ENCODE measurements at regions not wholly inside any gene's neighbourhood (a gene's known extent, or its start where the extent isn't known, plus 50 kb on each side); places are given as distances from the start of the nearest gene placed in this dataset.

- Histone ChIP-seq H3K4me3 (no peak overlapping the region), H3K27ac (no peak overlapping the region), H3K9ac (ENCODE audit: insufficient read length) (no peak overlapping the region), H3K36me3 (ENCODE audit: insufficient read depth, low read length) (no peaks in the 10 kb centered on the region), H3K9me3 (ENCODE audit: low read depth, low read length) (no peaks in the 10 kb centered on the region)
- no peak for TF ChIP-seq FOXP2 (optimal IDR thresholded peaks at IDR 0.05; ENCODE audit: control extremely low read depth, extremely low read length, insufficient read depth)
- no peak for TF ChIP-seq EZH2 (IDR thresholded peaks at IDR 0.05)
- TF ChIP-seq POLR2AphosphoS5 (IDR thresholded peaks at IDR 0.05; ENCODE audit: borderline replicate concordance, low read depth, low read length), result no peak
- no peak for DNase-seq (ENCODE audit: low read depth, low spot score)
Measured at GRCh38 chr18:10009321-10010144, 95.7 kb downstream of the VAPA start.

- no peak overlapping the region for H3K4me3 ChIP-seq
- DNase-seq (ENCODE audit: low read depth, low spot score), result no peak
- H3K9me3 ChIP-seq (ENCODE audit: low read depth, low read length), result no peaks in the 10 kb centered on the region
- H3K27ac ChIP-seq, result no peak overlapping the region
- no peaks in the 10 kb centered on the region for H3K36me3 ChIP-seq (ENCODE audit: insufficient read depth, low read length)
- no peak overlapping the region for H3K9ac ChIP-seq (ENCODE audit: insufficient read length)
- TF ChIP-seq FOXP2 (optimal IDR thresholded peaks at IDR 0.05; ENCODE audit: control extremely low read depth, extremely low read length, insufficient read depth) (no peak), POLR2AphosphoS5 (IDR thresholded peaks at IDR 0.05; ENCODE audit: borderline replicate concordance, low read depth, low read length) (no peak), EZH2 (IDR thresholded peaks at IDR 0.05) (no peak)
Measured at GRCh38 chr18:10010611-10011015, 96.8 kb downstream of the VAPA start.

GRCh38 chr18:10011061-10011460 lies 97.2 kb downstream of the VAPA start:
- DNase-seq (ENCODE audit: low read depth, low spot score), result no peak
- no peak for TF ChIP-seq EZH2 (IDR thresholded peaks at IDR 0.05)
- no peak for TF ChIP-seq FOXP2 (optimal IDR thresholded peaks at IDR 0.05; ENCODE audit: control extremely low read depth, extremely low read length, insufficient read depth)
- no peak for TF ChIP-seq POLR2AphosphoS5 (IDR thresholded peaks at IDR 0.05; ENCODE audit: borderline replicate concordance, low read depth, low read length)
- Histone ChIP-seq H3K9ac (ENCODE audit: insufficient read length) (no peak overlapping the region), H3K36me3 (ENCODE audit: insufficient read depth, low read length) (no peaks in the 10 kb centered on the region), H3K9me3 (ENCODE audit: low read depth, low read length) (no peaks in the 10 kb centered on the region), H3K27ac (no peak overlapping the region), H3K4me3 (no peak overlapping the region)

GRCh38 chr18:10011751-10012150 lies 97.9 kb downstream of the VAPA start:
- no peak for TF ChIP-seq POLR2AphosphoS5 (IDR thresholded peaks at IDR 0.05; ENCODE audit: borderline replicate concordance, low read depth, low read length)
- no peak for TF ChIP-seq FOXP2 (optimal IDR thresholded peaks at IDR 0.05; ENCODE audit: control extremely low read depth, extremely low read length, insufficient read depth)
- TF ChIP-seq EZH2 (IDR thresholded peaks at IDR 0.05), result no peak

GRCh38 chr18:10012526-10012925 lies 98.7 kb downstream of the VAPA start:
- no peaks in the 10 kb centered on the region for H3K9me3 ChIP-seq (ENCODE audit: low read depth, low read length)
- no peak overlapping the region for H3K9ac ChIP-seq (ENCODE audit: insufficient read length)
- TF ChIP-seq POLR2AphosphoS5 (IDR thresholded peaks at IDR 0.05; ENCODE audit: borderline replicate concordance, low read depth, low read length) (no peak), EZH2 (IDR thresholded peaks at IDR 0.05) (no peak), FOXP2 (optimal IDR thresholded peaks at IDR 0.05; ENCODE audit: control extremely low read depth, extremely low read length, insufficient read depth) (no peak)
- no peak for DNase-seq (ENCODE audit: low read depth, low spot score)
- H3K36me3 ChIP-seq (ENCODE audit: insufficient read depth, low read length), result no peaks in the 10 kb centered on the region
- no peak overlapping the region for H3K4me3 ChIP-seq
- no peak overlapping the region for H3K27ac ChIP-seq

More at GRCh38 chr18:10011751-10012150, 97.9 kb downstream of the VAPA start:
- no peak for DNase-seq (ENCODE audit: low read depth, low spot score)
- Histone ChIP-seq H3K36me3 (ENCODE audit: insufficient read depth, low read length) (no peaks in the 10 kb centered on the region), H3K4me3 (no peak overlapping the region), H3K9ac (ENCODE audit: insufficient read length) (no peak overlapping the region), H3K9me3 (ENCODE audit: low read depth, low read length) (no peaks in the 10 kb centered on the region), H3K27ac (no peak overlapping the region)

- H3K36me3 ChIP-seq (ENCODE audit: insufficient read depth, low read length), result no peaks in the 10 kb centered on the region
- H3K9ac ChIP-seq (ENCODE audit: insufficient read length), result no peak overlapping the region
- DNase-seq (ENCODE audit: low read depth, low spot score), result no peak
- H3K27ac ChIP-seq, result no peak overlapping the region
- H3K4me3 ChIP-seq, result no peak overlapping the region
- no peak for TF ChIP-seq FOXP2 (optimal IDR thresholded peaks at IDR 0.05; ENCODE audit: control extremely low read depth, extremely low read length, insufficient read depth)
- TF ChIP-seq POLR2AphosphoS5 (IDR thresholded peaks at IDR 0.05; ENCODE audit: borderline replicate concordance, low read depth, low read length), result no peak
- no peaks in the 10 kb centered on the region for H3K9me3 ChIP-seq (ENCODE audit: low read depth, low read length)
Measured at GRCh38 chr18:10013621-10014543, 100.1 kb downstream of the VAPA start.

GRCh38 chr18:10015288-10015701 lies 101.5 kb downstream of the VAPA start:
- no peak overlapping the region for H3K27ac ChIP-seq
- H3K4me3 ChIP-seq, result no peak overlapping the region
- no peak for TF ChIP-seq EZH2 (IDR thresholded peaks at IDR 0.05)
- TF ChIP-seq POLR2AphosphoS5 (IDR thresholded peaks at IDR 0.05; ENCODE audit: borderline replicate concordance, low read depth, low read length), result no peak
- no peak for TF ChIP-seq FOXP2 (optimal IDR thresholded peaks at IDR 0.05; ENCODE audit: control extremely low read depth, extremely low read length, insufficient read depth)
- H3K9ac ChIP-seq (ENCODE audit: insufficient read length), result no peak overlapping the region
- DNase-seq (ENCODE audit: low read depth, low spot score), result no peak
- H3K36me3 ChIP-seq (ENCODE audit: insufficient read depth, low read length), result no peaks in the 10 kb centered on the region
- H3K9me3 ChIP-seq (ENCODE audit: low read depth, low read length), result no peaks in the 10 kb centered on the region
